K562 (cell line): ENCODE measurements at regions not wholly inside any gene's neighbourhood (a gene's known extent, or its start where the extent isn't known, plus 50 kb on each side); places are given as distances from the start of the nearest gene placed in this dataset.

Experiments used
- ARID2 ChIP-seq: fragments of 450-650 bp; IDR thresholded peaks from 2 replicates; pipeline ENCODE4 v1.6.1; 2017; ENCODE audit warnings: antibody characterized with exemption, mild to moderate bottlenecking
- BCLAF1 ChIP-seq, 2 experiments: fragments of 450-650 bp in 1 of 2; IDR thresholded peaks; 2 replicates each; pipeline ENCODE4 v1.6.1; 2011 to 2017; ENCODE audit warnings: low read depth in 2 of 2, antibody characterized with exemption in 1 of 2, borderline replicate concordance in 1 of 2, low read length in 1 of 2, mild to moderate bottlenecking in 1 of 2, mixed read lengths in 1 of 2; ENCODE audit not compliant: control insufficient read depth in 1 of 2
- FIP1L1 ChIP-seq: fragments of 200-400 bp; formaldehyde crosslinking; IDR thresholded peaks from 2 replicates; pipeline ENCODE4 v1.6.1; 2018; ENCODE audit warnings: mild to moderate bottlenecking, low read depth, low read length; ENCODE audit not compliant: poor library complexity, severe bottlenecking
- FOXM1 ChIP-seq, 2 experiments: fragments of 450-650 bp in 1 of 2; sonication (generic) in 1 of 2; formaldehyde crosslinking in 1 of 2; IDR thresholded peaks; 2 replicates each; pipeline versions ENCODE4 v1.6.1 to v1.9.0; 2017 to 2022; ENCODE audit warnings: low read depth in 2 of 2, mild to moderate bottlenecking in 2 of 2, missing genetic modification reagents in 1 of 2, moderate library complexity in 1 of 2
- KLF16 ChIP-seq: IDR thresholded peaks from 2 replicates; pipeline ENCODE4 v1.6.1; 2016; ENCODE audit warnings: antibody characterized with exemption
- PHF8 ChIP-seq: fragments of 200-600 bp; sonication (generic); IDR thresholded peaks from 2 replicates; pipeline ENCODE4 v1.6.1; 2012; ENCODE audit warnings: mixed run types, mild to moderate bottlenecking, inconsistent platforms, low read length, moderate library complexity, borderline replicate concordance
- REST ChIP-seq, 2 experiments: fragments of 450-650 bp; formaldehyde crosslinking in 1 of 2; IDR thresholded peaks; 2 replicates each; pipeline versions ENCODE4 v1.4.0 to v1.6.1; 2014 to 2020; ENCODE audit warnings: mild to moderate bottlenecking in 2 of 2, borderline replicate concordance in 1 of 2, low read depth in 1 of 2
- SMARCA4 ChIP-seq: fragments of 450-650 bp; IDR thresholded peaks from 2 replicates; pipeline ENCODE4 v1.6.1; 2016
- ZFP36 ChIP-seq: fragments of 150-350 bp; IDR thresholded peaks from 2 replicates; pipeline ENCODE4 v1.6.1; 2018; ENCODE audit warnings: low read length, low read depth; ENCODE audit not compliant: partially characterized antibody
- ZNF398 ChIP-seq: fragments of 250-450 bp; sonication (Bioruptor Pico); IDR thresholded peaks from 2 replicates; pipeline ENCODE4 v1.8.0; 2021; ENCODE audit warnings: moderate library complexity, mild to moderate bottlenecking, inconsistent platforms
- ZNF830 ChIP-seq: fragments of 250-450 bp; sonication (Bioruptor Pico); IDR thresholded peaks from 2 replicates; pipeline ENCODE4 v1.5.0; 2021; ENCODE audit warnings: mild to moderate bottlenecking

GRCh38 chr10:21278491-21279216 lies 246.8 kb downstream of the SKIDA1 start (continued):
- TF ChIP-seq ZNF398: no peak
- peak; percentile 13 for TF ChIP-seq ZFP36
- TF ChIP-seq FIP1L1: no peak
- no peak for TF ChIP-seq FOXM1 (IDR thresholded peaks at IDR 0.05; ENCODE audit: low read depth)
- TF ChIP-seq FOXM1 (CRISPR knock-in tag; IDR thresholded peaks at IDR 0.05; ENCODE audit: low read depth): no peak
- no peak for TF ChIP-seq BCLAF1 (IDR thresholded peaks at IDR 0.05; ENCODE audit: borderline replicate concordance in 1 of 2, control insufficient read depth in 1 of 2, low read depth in 2 of 2, low read length in 1 of 2)
- peak; percentile 89 for TF ChIP-seq REST (IDR thresholded peaks at IDR 0.05; ENCODE audit: borderline replicate concordance)
- no peak for TF ChIP-seq REST (CRISPR knock-in tag; IDR thresholded peaks at IDR 0.05; ENCODE audit: low read depth)
- peak; percentile 32; the same call in 1 of the 2 replicates for TF ChIP-seq KLF16
- TF ChIP-seq ARID2: peak; percentile 75; the same call in 1 of the 2 replicates
- TF ChIP-seq ZNF830 (CRISPR knock-in tag): no peak
- TF ChIP-seq SMARCA4: no peak
- TF ChIP-seq PHF8: no peak
